A673 (cell line): ENCODE measurements at regions not wholly inside any gene's neighbourhood (a gene's known extent, or its start where the extent isn't known, plus 50 kb on each side); places are given as distances from the start of the nearest gene placed in this dataset.

Experiments used
- BruUV-seq: library from RNA; stranded (reverse); fragments of 400-500 nt; replicated peaks from 2 replicates; lab custom pipeline; 2021; lab: Mats Ljungman, UMichigan
- CTCF ChIA-PET: fragments of 300-600 bp; sonication (Branson Sonifier 250); formaldehyde crosslinking; loops from one replicate; lab custom pipeline; 2022; ENCODE audit warnings: antibody characterized with exemption; lab: Charles Lee
- POLR2A ChIA-PET: fragments of 300-600 bp; sonication (Branson Sonifier 250); formaldehyde crosslinking; loops from one replicate; lab custom pipeline; 2022; ENCODE audit warnings: antibody characterized with exemption; ENCODE audit not compliant: low non-redundant PET; lab: Charles Lee
- DNase-seq: peaks from one replicate; pipeline ENCODE4 v3.0.0-alpha.2; 2015; ENCODE audit warnings: low spot score
- H3K27ac ChIP-seq: fragments of 200-600 bp; sonication (generic); 2 replicates; pipeline ENCODE4 v1.5.1; 2016; ENCODE audit warnings: mixed run types, low read depth, mild to moderate bottlenecking, mixed read lengths, antibody characterized with exemption, low read length; ENCODE audit not compliant: poor library complexity, severe bottlenecking
- H3K27me3 ChIP-seq: fragments of 200-600 bp; sonication (generic); replicated peaks from 2 replicates; pipeline ENCODE4 v1.6.1; 2017; ENCODE audit warnings: mixed run types, low read depth, mild to moderate bottlenecking, mixed read lengths, antibody characterized with exemption, low read length; ENCODE audit not compliant: insufficient read depth, poor library complexity
- H3K36me3 ChIP-seq: fragments of 200-600 bp; sonication (generic); 2 replicates; pipeline ENCODE4 v1.6.1; 2016; ENCODE audit warnings: mixed run types, mild to moderate bottlenecking, mixed read lengths, antibody characterized with exemption, low read length; ENCODE audit not compliant: insufficient read depth, poor library complexity, severe bottlenecking
- H3K4me1 ChIP-seq: fragments of 200-600 bp; sonication (generic); 2 replicates; pipeline ENCODE4 v1.6.1; 2017; ENCODE audit warnings: mixed run types, mild to moderate bottlenecking, mixed read lengths, antibody characterized with exemption, low read length; ENCODE audit not compliant: insufficient read depth, poor library complexity, severe bottlenecking
- H3K4me3 ChIP-seq: fragments of 200-600 bp; sonication (generic); 2 replicates; pipeline ENCODE4 v1.5.1; 2016; ENCODE audit warnings: low read depth, mixed run types, mild to moderate bottlenecking, mixed read lengths, low read length; ENCODE audit not compliant: poor library complexity, severe bottlenecking
- H3K9me3 ChIP-seq: fragments of 200-600 bp; sonication (generic); 2 replicates; pipeline ENCODE4 v1.6.1; 2016; ENCODE audit warnings: mixed run types, low read depth, mild to moderate bottlenecking, mixed read lengths, antibody characterized with exemption, low read length; ENCODE audit not compliant: poor library complexity, severe bottlenecking
- CTCF ChIP-seq: fragments of 300-800, 200-600 bp; sonication (generic); conservative IDR thresholded peaks from 2 replicates; pipeline ENCODE4 v1.5.1; 2017; ENCODE audit warnings: low read depth, mild to moderate bottlenecking, antibody characterized with exemption, low read length, moderate library complexity, mixed read lengths
- EZH2 ChIP-seq: fragments of 200-600 bp; sonication (generic); IDR thresholded peaks from 2 replicates; pipeline ENCODE4 v1.6.1; 2017; ENCODE audit warnings: borderline replicate concordance, low read depth, mild to moderate bottlenecking, mixed read lengths, antibody characterized with exemption, low read length; ENCODE audit not compliant: poor library complexity, severe bottlenecking
- intact Hi-C: fragments of 100-400 bp; cut with micrococcal nuclease; formaldehyde crosslinking; loops from one replicate; pipeline ENCODE4 v1.10.0; 2022; ENCODE audit not compliant: unreplicated experiment

DNA sequence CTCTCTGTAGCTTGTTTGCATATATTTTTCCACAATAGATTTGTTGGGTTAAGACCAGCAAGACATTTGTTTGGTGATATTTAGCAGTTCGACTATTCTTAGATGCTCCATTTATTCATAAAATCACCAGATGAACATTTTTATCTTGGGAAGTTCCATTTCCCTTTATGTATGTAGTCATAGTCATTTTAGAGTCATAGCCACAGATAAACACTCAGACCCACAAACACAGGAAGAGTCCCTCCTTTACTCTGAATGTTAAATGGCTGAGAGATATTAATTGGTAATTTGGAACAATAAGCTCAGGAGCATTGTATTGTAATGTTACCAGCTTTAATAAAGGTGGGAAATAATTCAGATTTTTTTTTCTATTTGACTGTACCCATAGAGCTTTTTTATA lies 1608.7 kb downstream of the STIM2 start:
- no peaks in the 10 kb centered on the region for H3K36me3 ChIP-seq
- intact Hi-C loops: no loop called here
- H3K4me3 ChIP-seq: no peak overlapping the region
- DNase-seq: no peak
- no peak overlapping the region for H3K27ac ChIP-seq
- no peaks in the 10 kb centered on the region for H3K4me1 ChIP-seq
- BruUV-seq: no TSS peak
- POLR2A ChIA-PET: no interaction called here
- no peak for TF ChIP-seq CTCF
- TF ChIP-seq EZH2: no peak
- no peaks in the 10 kb centered on the region for H3K27me3 ChIP-seq
- CTCF ChIA-PET: no interaction called here
- no peaks in the 10 kb centered on the region for H3K9me3 ChIP-seq

- intact Hi-C loops: no loop called here
- no peak for TF ChIP-seq EZH2
- TF ChIP-seq CTCF: no peak
These were observed 1609.2 kb downstream of the STIM2 start for GRCh38 chr4:28469886-28470285.

DNA sequence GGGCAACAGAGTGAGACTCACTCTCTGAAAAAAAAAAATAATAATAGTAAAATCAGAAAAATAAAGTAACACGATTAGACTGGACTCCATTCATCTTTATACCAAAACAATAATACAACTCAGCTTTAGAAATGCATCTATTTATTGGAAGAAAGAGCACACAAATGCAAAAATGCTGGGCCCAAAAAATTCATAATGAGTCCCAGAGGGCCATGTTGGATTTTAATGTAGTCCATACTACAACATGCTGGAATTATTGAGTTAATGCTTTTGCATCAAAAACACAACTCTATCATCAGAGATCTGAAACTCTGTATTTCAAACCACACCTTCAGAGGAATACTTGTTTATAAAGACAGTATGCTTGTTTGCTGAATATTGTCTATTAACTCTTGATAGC lies 1614.7 kb downstream of the STIM2 start:
- POLR2A ChIA-PET: no interaction called here
- TF ChIP-seq CTCF: no peak
- TF ChIP-seq EZH2: no peak
- Histone ChIP-seq H3K27me3 (no peaks in the 10 kb centered on the region), H3K9me3 (no peaks in the 10 kb centered on the region), H3K4me3 (no peak overlapping the region), H3K4me1 (no peaks in the 10 kb centered on the region), H3K27ac (no peak overlapping the region), H3K36me3 (no peaks in the 10 kb centered on the region)
- DNase-seq: no peak
- intact Hi-C loops: no loop called here
- CTCF ChIA-PET: no interaction called here
- BruUV-seq: no TSS peak

More at GRCh38 chr4:28469886-28470285, 1609.2 kb downstream of the STIM2 start:
- BruUV-seq: no TSS peak
- Histone ChIP-seq H3K27ac (no peak overlapping the region), H3K9me3 (no peaks in the 10 kb centered on the region), H3K36me3 (no peaks in the 10 kb centered on the region), H3K4me3 (no peak overlapping the region), H3K27me3 (no peaks in the 10 kb centered on the region), H3K4me1 (no peaks in the 10 kb centered on the region)
- ChIA-PET CTCF (no interaction called here), POLR2A (no interaction called here)
- DNase-seq: no peak
